Panc1 (cell line): ENCODE measurements at regions not wholly inside any gene's neighbourhood (a gene's known extent, or its start where the extent isn't known, plus 50 kb on each side); places are given as distances from the start of the nearest gene placed in this dataset.

ENCODE experiments used
- POLR2AphosphoS5 ChIP-seq: IDR thresholded peaks from 2 replicates; pipeline ENCODE4 v1.6.1; 2012; ENCODE audit warnings: mild to moderate bottlenecking, low read depth, low read length, moderate library complexity
- SIN3A ChIP-seq: IDR thresholded peaks from 2 replicates; pipeline ENCODE4 v1.6.1; 2012; ENCODE audit warnings: low read depth, mild to moderate bottlenecking, low read length, moderate library complexity, borderline replicate concordance; ENCODE audit not compliant: insufficient read depth
- TCF7L2 ChIP-seq: IDR thresholded peaks from 2 replicates; pipeline ENCODE4 v1.6.1; 2011; ENCODE audit warnings: mild to moderate bottlenecking, low read depth, low read length, inconsistent platforms
- TF ChIP-seq, protein P1 (sequence below), 2 experiments: IDR thresholded peaks; 2 replicates each; pipeline ENCODE4 v1.6.1; 2011 to 2012; ENCODE audit warnings: low read depth in 2 of 2, control low read depth in 1 of 2, low read length in 1 of 2, mild to moderate bottlenecking in 1 of 2, moderate library complexity in 1 of 2; ENCODE audit not compliant: insufficient read depth in 1 of 2
- TF ChIP-seq, protein P2 (sequence below): fragments of 450-650 bp; IDR thresholded peaks from 2 replicates; pipeline ENCODE4 v1.5.1; 2017; ENCODE audit warnings: mild to moderate bottlenecking

DNA sequence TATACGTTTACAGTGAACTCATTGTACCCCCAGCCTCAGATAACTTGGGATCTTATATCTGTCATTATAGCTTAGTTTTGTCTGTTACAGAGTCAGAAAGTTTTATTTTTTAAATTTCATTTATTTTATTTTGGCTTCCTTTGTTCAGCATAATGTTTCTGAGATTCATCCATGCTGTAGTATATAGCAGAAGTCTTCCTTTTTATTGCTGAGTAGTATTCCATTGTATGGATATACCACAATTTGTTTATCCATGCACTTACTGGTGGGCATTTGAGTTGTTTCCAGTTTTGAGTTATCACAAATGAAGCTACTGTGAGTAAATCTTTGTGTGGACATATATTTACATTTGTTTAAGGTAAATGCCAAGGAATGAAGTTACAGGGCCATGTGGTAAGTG, 122.3 kb downstream of the ADCYAP1 start:
- TF ChIP-seq POLR2AphosphoS5 (no peak), SIN3A (no peak), TCF7L2 (no peak)
- TF ChIP-seq, protein P1, sequence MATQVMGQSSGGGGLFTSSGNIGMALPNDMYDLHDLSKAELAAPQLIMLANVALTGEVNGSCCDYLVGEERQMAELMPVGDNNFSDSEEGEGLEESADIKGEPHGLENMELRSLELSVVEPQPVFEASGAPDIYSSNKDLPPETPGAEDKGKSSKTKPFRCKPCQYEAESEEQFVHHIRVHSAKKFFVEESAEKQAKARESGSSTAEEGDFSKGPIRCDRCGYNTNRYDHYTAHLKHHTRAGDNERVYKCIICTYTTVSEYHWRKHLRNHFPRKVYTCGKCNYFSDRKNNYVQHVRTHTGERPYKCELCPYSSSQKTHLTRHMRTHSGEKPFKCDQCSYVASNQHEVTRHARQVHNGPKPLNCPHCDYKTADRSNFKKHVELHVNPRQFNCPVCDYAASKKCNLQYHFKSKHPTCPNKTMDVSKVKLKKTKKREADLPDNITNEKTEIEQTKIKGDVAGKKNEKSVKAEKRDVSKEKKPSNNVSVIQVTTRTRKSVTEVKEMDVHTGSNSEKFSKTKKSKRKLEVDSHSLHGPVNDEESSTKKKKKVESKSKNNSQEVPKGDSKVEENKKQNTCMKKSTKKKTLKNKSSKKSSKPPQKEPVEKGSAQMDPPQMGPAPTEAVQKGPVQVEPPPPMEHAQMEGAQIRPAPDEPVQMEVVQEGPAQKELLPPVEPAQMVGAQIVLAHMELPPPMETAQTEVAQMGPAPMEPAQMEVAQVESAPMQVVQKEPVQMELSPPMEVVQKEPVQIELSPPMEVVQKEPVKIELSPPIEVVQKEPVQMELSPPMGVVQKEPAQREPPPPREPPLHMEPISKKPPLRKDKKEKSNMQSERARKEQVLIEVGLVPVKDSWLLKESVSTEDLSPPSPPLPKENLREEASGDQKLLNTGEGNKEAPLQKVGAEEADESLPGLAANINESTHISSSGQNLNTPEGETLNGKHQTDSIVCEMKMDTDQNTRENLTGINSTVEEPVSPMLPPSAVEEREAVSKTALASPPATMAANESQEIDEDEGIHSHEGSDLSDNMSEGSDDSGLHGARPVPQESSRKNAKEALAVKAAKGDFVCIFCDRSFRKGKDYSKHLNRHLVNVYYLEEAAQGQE (IDR thresholded peaks at IDR 0.05; ENCODE audit: insufficient read depth in 1 of 2, low read depth in 2 of 2, low read length in 1 of 2), result no peak
- TF ChIP-seq, protein P2, sequence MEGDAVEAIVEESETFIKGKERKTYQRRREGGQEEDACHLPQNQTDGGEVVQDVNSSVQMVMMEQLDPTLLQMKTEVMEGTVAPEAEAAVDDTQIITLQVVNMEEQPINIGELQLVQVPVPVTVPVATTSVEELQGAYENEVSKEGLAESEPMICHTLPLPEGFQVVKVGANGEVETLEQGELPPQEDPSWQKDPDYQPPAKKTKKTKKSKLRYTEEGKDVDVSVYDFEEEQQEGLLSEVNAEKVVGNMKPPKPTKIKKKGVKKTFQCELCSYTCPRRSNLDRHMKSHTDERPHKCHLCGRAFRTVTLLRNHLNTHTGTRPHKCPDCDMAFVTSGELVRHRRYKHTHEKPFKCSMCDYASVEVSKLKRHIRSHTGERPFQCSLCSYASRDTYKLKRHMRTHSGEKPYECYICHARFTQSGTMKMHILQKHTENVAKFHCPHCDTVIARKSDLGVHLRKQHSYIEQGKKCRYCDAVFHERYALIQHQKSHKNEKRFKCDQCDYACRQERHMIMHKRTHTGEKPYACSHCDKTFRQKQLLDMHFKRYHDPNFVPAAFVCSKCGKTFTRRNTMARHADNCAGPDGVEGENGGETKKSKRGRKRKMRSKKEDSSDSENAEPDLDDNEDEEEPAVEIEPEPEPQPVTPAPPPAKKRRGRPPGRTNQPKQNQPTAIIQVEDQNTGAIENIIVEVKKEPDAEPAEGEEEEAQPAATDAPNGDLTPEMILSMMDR, result no peak
